ENCODE measurements at regions not wholly inside any gene's neighbourhood (a gene's known extent, or its start where the extent isn't known, plus 50 kb on each side); places are given as distances from the start of the nearest gene placed in this dataset.

DNA sequence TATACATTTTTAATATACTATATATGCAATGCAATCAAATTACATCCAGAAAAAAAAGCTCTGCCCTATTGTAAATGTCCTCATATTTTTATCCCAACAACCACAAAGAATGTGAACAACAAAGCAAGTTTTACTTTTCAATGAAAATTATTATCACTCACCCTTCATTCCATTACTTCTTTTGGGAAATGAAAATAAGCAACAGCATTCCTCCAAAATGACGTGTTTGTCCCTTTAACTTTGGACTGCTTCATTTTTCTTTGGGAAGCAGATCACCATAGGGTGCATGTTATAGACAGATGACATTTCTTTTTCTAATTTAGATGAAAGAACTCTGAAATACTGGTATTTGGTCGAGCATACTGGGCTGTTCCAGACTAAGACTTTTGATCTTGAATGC, 667.1 kb upstream of the BOD1L1 start:
- TF ChIP-seq GLI2 (tag by site-specific recombination; IDR thresholded peaks at IDR 0.05; ENCODE audit: borderline replicate concordance, low read depth) (no peak), YY1 (tag by site-specific recombination; IDR thresholded peaks at IDR 0.05) (no peak), ZNF501 (tag by site-specific recombination; IDR thresholded peaks at IDR 0.05) (no peak), ZNF530 (tag by site-specific recombination; IDR thresholded peaks at IDR 0.05; ENCODE audit: low read depth) (no peak), OVOL3 (tag by site-specific recombination; IDR thresholded peaks at IDR 0.05) (no peak), ZFHX2 (tag by site-specific recombination; conservative IDR thresholded peaks at IDR 0.05) (no peak), KLF9 (tag by site-specific recombination; IDR thresholded peaks at IDR 0.05; ENCODE audit: low read depth) (no peak)
- TF ChIP-seq, protein P1, sequence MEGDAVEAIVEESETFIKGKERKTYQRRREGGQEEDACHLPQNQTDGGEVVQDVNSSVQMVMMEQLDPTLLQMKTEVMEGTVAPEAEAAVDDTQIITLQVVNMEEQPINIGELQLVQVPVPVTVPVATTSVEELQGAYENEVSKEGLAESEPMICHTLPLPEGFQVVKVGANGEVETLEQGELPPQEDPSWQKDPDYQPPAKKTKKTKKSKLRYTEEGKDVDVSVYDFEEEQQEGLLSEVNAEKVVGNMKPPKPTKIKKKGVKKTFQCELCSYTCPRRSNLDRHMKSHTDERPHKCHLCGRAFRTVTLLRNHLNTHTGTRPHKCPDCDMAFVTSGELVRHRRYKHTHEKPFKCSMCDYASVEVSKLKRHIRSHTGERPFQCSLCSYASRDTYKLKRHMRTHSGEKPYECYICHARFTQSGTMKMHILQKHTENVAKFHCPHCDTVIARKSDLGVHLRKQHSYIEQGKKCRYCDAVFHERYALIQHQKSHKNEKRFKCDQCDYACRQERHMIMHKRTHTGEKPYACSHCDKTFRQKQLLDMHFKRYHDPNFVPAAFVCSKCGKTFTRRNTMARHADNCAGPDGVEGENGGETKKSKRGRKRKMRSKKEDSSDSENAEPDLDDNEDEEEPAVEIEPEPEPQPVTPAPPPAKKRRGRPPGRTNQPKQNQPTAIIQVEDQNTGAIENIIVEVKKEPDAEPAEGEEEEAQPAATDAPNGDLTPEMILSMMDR (tag by site-specific recombination; IDR thresholded peaks at IDR 0.05), result no peak

All from HEK293 (cell line).